Panc1 (cell line): ENCODE measurements at regions not wholly inside any gene's neighbourhood (a gene's known extent, or its start where the extent isn't known, plus 50 kb on each side); places are given as distances from the start of the nearest gene placed in this dataset.

Experiments
- ATAC-seq: fragments of 200-7000 bp; cut with Tn5 transposase; 2 replicates; pipeline ENCODE4 v1.9.1; 2020; ENCODE audit warnings: mild to moderate bottlenecking, moderate library complexity
- BruUV-seq: library from RNA; stranded (reverse); fragments of 400-500 nt; replicated peaks from 2 replicates; lab custom pipeline; 2021; lab: Mats Ljungman, UMichigan
- CTCF ChIA-PET: fragments of 300-600 bp; sonication (Branson Sonifier 250); formaldehyde crosslinking; loops from one replicate; lab custom pipeline; 2022; ENCODE audit warnings: antibody characterized with exemption; lab: Charles Lee
- POLR2A ChIA-PET: fragments of 300-600 bp; sonication (Branson Sonifier 250); formaldehyde crosslinking; loops from one replicate; lab custom pipeline; 2022; ENCODE audit warnings: antibody characterized with exemption; lab: Charles Lee
- DNase-seq: peaks from one replicate; pipeline ENCODE4 v3.0.0-alpha.2; 2010; ENCODE audit warnings: low read depth, low spot score
- H3K27ac ChIP-seq: 2 replicates; pipeline ENCODE4 v1.5.1; 2011; ENCODE audit warnings: mild to moderate bottlenecking, low read length, inconsistent platforms
- H3K27me3 ChIP-seq: fragments of 200-500 bp; sonication (Bioruptor generic); 2 replicates; pipeline ENCODE4 v1.6.0; 2014; ENCODE audit warnings: low read length, inconsistent platforms; ENCODE audit not compliant: control insufficient read depth, insufficient read depth
- H3K36me3 ChIP-seq: fragments of 200-500 bp; sonication (Bioruptor generic); 2 replicates; pipeline ENCODE4 v1.5.1; 2014; ENCODE audit warnings: inconsistent platforms, mild to moderate bottlenecking, low read length, moderate library complexity; ENCODE audit not compliant: control insufficient read depth, insufficient read depth
- H3K4me1 ChIP-seq: 2 replicates; pipeline ENCODE4 v1.5.1; 2011; ENCODE audit warnings: inconsistent platforms, mild to moderate bottlenecking, low read length, moderate library complexity; ENCODE audit not compliant: control insufficient read depth, insufficient read depth
- H3K4me3 ChIP-seq, 2 experiments: 2 replicates each; pipeline ENCODE4 v1.5.1; 2011 to 2012; ENCODE audit warnings: low read depth in 2 of 2, low read length in 2 of 2, mild to moderate bottlenecking in 2 of 2, inconsistent platforms in 1 of 2, moderate library complexity in 1 of 2
- H3K9me3 ChIP-seq: fragments of 200-500 bp; sonication (Bioruptor generic); 2 replicates; pipeline ENCODE4 v1.5.1; 2014; ENCODE audit warnings: low read depth, mild to moderate bottlenecking, inconsistent platforms, low read length, moderate library complexity; ENCODE audit not compliant: control insufficient read depth, insufficient read depth
- POLR2AphosphoS5 ChIP-seq: IDR thresholded peaks from 2 replicates; pipeline ENCODE4 v1.6.1; 2012; ENCODE audit warnings: mild to moderate bottlenecking, low read depth, low read length, moderate library complexity
- SIN3A ChIP-seq: IDR thresholded peaks from 2 replicates; pipeline ENCODE4 v1.6.1; 2012; ENCODE audit warnings: low read depth, mild to moderate bottlenecking, low read length, moderate library complexity, borderline replicate concordance; ENCODE audit not compliant: insufficient read depth
- TCF7L2 ChIP-seq: IDR thresholded peaks from 2 replicates; pipeline ENCODE4 v1.6.1; 2011; ENCODE audit warnings: mild to moderate bottlenecking, low read depth, low read length, inconsistent platforms
- in situ Hi-C: cut with HindIII; loops from 2 replicates; pipeline ENCODE4 v1.10.0; 2016; ENCODE audit warnings: low sequenced_read_pairs, low pct_unique_long_range_greater_than_20kb
- intact Hi-C: fragments of 100-400 bp; cut with micrococcal nuclease; formaldehyde crosslinking; loops from one replicate; pipeline ENCODE4 v1.10.0; 2022; ENCODE audit not compliant: unreplicated experiment
- TF ChIP-seq, protein P1 (sequence below): fragments of 450-650 bp; IDR thresholded peaks from 2 replicates; pipeline ENCODE4 v1.5.1; 2017; ENCODE audit warnings: mild to moderate bottlenecking
- TF ChIP-seq, protein P2 (sequence below), 2 experiments: IDR thresholded peaks; 2 replicates each; pipeline ENCODE4 v1.6.1; 2011 to 2012; ENCODE audit warnings: low read depth in 2 of 2, control low read depth in 1 of 2, low read length in 1 of 2, mild to moderate bottlenecking in 1 of 2, moderate library complexity in 1 of 2; ENCODE audit not compliant: insufficient read depth in 1 of 2

DNA sequence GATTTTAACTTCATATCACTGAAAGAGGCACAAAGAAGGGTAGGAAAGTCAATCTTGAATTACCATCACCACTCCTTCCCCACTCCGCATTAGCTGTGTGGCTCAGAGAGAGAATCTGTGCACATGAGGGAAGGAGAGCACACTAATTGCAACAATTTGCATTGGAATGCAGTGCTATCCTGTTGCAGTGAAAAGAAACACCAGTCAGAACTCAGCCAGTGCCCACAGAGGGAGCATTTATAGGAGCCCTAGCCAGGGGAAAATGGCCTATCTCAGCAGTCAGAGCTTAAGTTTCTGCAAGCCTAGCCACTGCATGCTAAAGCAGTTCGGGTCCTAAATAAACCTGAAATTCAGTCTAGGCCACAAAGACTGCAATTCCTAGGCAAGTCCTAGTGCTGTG, 159.4 kb upstream of the AR start:
- H3K4me1 ChIP-seq = no peaks in the 10 kb centered on the region
- no peak overlapping the region for H3K27ac ChIP-seq
- ChIA-PET CTCF (no interaction called here), POLR2A (no interaction called here)
- in situ Hi-C loops (no loop called here), intact Hi-C loops (no loop called here)
- DNase-seq (no peak), ATAC-seq (no peak)
- H3K36me3 ChIP-seq = no peaks in the 10 kb centered on the region
- H3K4me3 ChIP-seq = no peak overlapping the region
- BruUV-seq = no TSS peak
- H3K9me3 ChIP-seq = 0 out of 2 replicates have a peak, but pooled peaks cover 5% of the 10 kb centered on the region
- TF ChIP-seq TCF7L2 = no peak
- TF ChIP-seq POLR2AphosphoS5 = no peak
- TF ChIP-seq, protein P1, sequence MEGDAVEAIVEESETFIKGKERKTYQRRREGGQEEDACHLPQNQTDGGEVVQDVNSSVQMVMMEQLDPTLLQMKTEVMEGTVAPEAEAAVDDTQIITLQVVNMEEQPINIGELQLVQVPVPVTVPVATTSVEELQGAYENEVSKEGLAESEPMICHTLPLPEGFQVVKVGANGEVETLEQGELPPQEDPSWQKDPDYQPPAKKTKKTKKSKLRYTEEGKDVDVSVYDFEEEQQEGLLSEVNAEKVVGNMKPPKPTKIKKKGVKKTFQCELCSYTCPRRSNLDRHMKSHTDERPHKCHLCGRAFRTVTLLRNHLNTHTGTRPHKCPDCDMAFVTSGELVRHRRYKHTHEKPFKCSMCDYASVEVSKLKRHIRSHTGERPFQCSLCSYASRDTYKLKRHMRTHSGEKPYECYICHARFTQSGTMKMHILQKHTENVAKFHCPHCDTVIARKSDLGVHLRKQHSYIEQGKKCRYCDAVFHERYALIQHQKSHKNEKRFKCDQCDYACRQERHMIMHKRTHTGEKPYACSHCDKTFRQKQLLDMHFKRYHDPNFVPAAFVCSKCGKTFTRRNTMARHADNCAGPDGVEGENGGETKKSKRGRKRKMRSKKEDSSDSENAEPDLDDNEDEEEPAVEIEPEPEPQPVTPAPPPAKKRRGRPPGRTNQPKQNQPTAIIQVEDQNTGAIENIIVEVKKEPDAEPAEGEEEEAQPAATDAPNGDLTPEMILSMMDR = no peak
- TF ChIP-seq SIN3A = no peak
- TF ChIP-seq, protein P2, sequence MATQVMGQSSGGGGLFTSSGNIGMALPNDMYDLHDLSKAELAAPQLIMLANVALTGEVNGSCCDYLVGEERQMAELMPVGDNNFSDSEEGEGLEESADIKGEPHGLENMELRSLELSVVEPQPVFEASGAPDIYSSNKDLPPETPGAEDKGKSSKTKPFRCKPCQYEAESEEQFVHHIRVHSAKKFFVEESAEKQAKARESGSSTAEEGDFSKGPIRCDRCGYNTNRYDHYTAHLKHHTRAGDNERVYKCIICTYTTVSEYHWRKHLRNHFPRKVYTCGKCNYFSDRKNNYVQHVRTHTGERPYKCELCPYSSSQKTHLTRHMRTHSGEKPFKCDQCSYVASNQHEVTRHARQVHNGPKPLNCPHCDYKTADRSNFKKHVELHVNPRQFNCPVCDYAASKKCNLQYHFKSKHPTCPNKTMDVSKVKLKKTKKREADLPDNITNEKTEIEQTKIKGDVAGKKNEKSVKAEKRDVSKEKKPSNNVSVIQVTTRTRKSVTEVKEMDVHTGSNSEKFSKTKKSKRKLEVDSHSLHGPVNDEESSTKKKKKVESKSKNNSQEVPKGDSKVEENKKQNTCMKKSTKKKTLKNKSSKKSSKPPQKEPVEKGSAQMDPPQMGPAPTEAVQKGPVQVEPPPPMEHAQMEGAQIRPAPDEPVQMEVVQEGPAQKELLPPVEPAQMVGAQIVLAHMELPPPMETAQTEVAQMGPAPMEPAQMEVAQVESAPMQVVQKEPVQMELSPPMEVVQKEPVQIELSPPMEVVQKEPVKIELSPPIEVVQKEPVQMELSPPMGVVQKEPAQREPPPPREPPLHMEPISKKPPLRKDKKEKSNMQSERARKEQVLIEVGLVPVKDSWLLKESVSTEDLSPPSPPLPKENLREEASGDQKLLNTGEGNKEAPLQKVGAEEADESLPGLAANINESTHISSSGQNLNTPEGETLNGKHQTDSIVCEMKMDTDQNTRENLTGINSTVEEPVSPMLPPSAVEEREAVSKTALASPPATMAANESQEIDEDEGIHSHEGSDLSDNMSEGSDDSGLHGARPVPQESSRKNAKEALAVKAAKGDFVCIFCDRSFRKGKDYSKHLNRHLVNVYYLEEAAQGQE (IDR thresholded peaks at IDR 0.05; ENCODE audit: insufficient read depth in 1 of 2, low read depth in 2 of 2, low read length in 1 of 2) = no peak
- H3K27me3 ChIP-seq = no peaks in the 10 kb centered on the region

DNA sequence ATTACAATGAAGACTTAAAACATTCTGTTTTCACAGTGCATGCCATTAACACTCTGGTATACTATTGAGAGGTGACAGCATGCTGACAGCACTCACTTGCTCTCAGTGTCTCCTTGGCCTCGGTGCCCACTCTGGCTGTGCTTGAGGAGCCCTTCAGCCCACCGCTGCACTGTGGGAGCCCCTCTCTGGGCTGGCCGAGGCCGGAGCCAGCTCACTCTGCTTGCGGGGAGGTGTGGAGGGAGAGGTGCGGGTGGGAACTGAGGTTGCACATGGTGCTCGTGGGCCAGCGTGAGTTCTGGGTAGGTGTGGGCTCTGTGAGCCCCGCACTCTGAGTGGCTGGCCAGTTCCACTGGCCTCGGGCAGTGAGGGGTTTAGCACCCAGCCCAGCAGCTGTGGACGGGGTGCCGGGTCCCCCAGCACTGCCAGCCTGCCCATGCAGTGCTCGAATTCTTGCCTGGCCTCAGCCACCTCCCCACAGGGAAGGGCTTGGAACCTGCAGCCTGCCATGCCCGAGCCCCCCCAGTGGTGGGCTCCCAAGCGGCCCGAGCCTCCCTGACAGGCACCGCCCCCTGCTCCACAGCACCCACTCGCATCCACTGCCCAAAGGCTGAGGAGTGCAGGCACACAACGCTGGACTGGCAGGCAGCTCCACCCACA, 135.3 kb upstream of the AR start:
- POLR2A ChIA-PET = no interaction called here
- H3K4me1 ChIP-seq = no peaks in the 10 kb centered on the region
- no peaks in the 10 kb centered on the region for H3K36me3 ChIP-seq
- no peaks in the 10 kb centered on the region for H3K9me3 ChIP-seq
- TF ChIP-seq, protein P1 = no peak
- TF ChIP-seq POLR2AphosphoS5 (no peak), SIN3A (no peak), TCF7L2 (no peak)
- TF ChIP-seq, protein P2 (IDR thresholded peaks at IDR 0.05; ENCODE audit: insufficient read depth in 1 of 2, low read depth in 2 of 2, low read length in 1 of 2) = no peak
- no peak overlapping the region for H3K4me3 ChIP-seq
- no peak overlapping the region for H3K27ac ChIP-seq
- ATAC-seq (no peak), DNase-seq (no peak)
- H3K27me3 ChIP-seq = no peaks in the 10 kb centered on the region
- intact Hi-C loops (no loop called here), in situ Hi-C loops (no loop called here)
- CTCF ChIA-PET = no interaction called here
- no TSS peak for BruUV-seq
